ENCODE measurements at regions not wholly inside any gene's neighbourhood (a gene's known extent, or its start where the extent isn't known, plus 50 kb on each side); places are given as distances from the start of the nearest gene placed in this dataset.
"Not testable (repeated sequence)": the region's sequence is repeated elsewhere in the genome, so short reads cannot be mapped to it uniquely, and the experiment has no call there.

GRCh38 chr3:110521019-110521418 is 550.6 kb upstream of the NECTIN3 start:
- Mint-ChIP-seq H3K9me3 (peaks cover 0 to 4% (median 0%) of the 10 kb centered on the region in 3 donors), H3K27me3 (peaks cover 6 to 8% of the 10 kb centered on the region in 2 donors), H3K4me1 (no peaks in the 10 kb centered on the region), H3K27ac (no peak overlapping the region), H3K36me3 (no peaks in the 10 kb centered on the region), H3K4me3 (no peak overlapping the region)
- Histone ChIP-seq H3K27ac (ENCODE audit: low read length) (no peak overlapping the region), H3K4me3 (ENCODE audit: control insufficient read depth in 1 of 2, extremely low read depth in 1 of 2, low read length in 1 of 2) (no peak overlapping the region), H3K9me3 (no peaks in the 10 kb centered on the region), H3K36me3 (ENCODE audit: control insufficient read depth in 2 of 2, extremely low read depth in 1 of 2, insufficient read depth in 1 of 2, low read length in 1 of 2) (no peaks in the 10 kb centered on the region), H3K27me3 (replicated peaks in 1 of 2; ENCODE audit: control insufficient read depth in 2 of 2, extremely low read depth in 1 of 2, insufficient read depth in 2 of 2, low read length in 1 of 2) (peaks cover 0 to 2% of the 10 kb centered on the region in 2 experiments), H3K4me1 (ENCODE audit: control insufficient read depth in 1 of 2, extremely low read depth in 1 of 2, insufficient read depth in 2 of 2, low read length in 2 of 2) (no peaks in the 10 kb centered on the region)
- ChIA-PET POLR2A (no interaction called here), CTCF (no interaction called here)
- no CpG with 5 or more reads among the region's 2 CpGs for WGBS (ENCODE audit: insufficient coverage)
- ATAC-seq (replicated peaks in 1 of 4) (no peak), DNase-seq (no peak)

- ATAC-seq (replicated peaks in 1 of 4); H3K4me3 Mint-ChIP-seq; CTCF ChIA-PET: not testable (repeated sequence)
Observed at GRCh38 chr3:110525558-110526064, 546.0 kb upstream of the NECTIN3 start.

GRCh38 chr3:110526777-110527727 is 544.6 kb upstream of the NECTIN3 start:
- H3K27me3 Mint-ChIP-seq = peaks cover 0 to 20% of the 10 kb centered on the region in 2 donors

More at GRCh38 chr3:110525558-110526064, 546.0 kb upstream of the NECTIN3 start:
- H3K9me3 Mint-ChIP-seq; H3K36me3 Mint-ChIP-seq; H3K27me3 ChIP-seq (replicated peaks in 1 of 2; ENCODE audit: control insufficient read depth in 2 of 2, extremely low read depth in 1 of 2, insufficient read depth in 2 of 2, low read length in 1 of 2); POLR2A ChIA-PET; H3K4me1 Mint-ChIP-seq; H3K27ac ChIP-seq (ENCODE audit: low read length); DNase-seq; H3K36me3 ChIP-seq (ENCODE audit: control insufficient read depth in 2 of 2, extremely low read depth in 1 of 2, insufficient read depth in 1 of 2, low read length in 1 of 2); H3K4me1 ChIP-seq (ENCODE audit: control insufficient read depth in 1 of 2, extremely low read depth in 1 of 2, insufficient read depth in 2 of 2, low read length in 2 of 2); H3K4me3 ChIP-seq (ENCODE audit: control insufficient read depth in 1 of 2, extremely low read depth in 1 of 2, low read length in 1 of 2); H3K9me3 ChIP-seq; H3K27ac Mint-ChIP-seq: not testable (repeated sequence)
- peaks cover 0 to 20% of the 10 kb centered on the region in 2 donors for H3K27me3 Mint-ChIP-seq
- WGBS (ENCODE audit: insufficient coverage) = 59% methylated on average over 2 of the region's 6 CpGs

GRCh38 chr3:110528305-110529121 is 543.1 kb upstream of the NECTIN3 start:
- CTCF ChIA-PET = no interaction called here
- H3K36me3 Mint-ChIP-seq = no peaks in the 10 kb centered on the region

More at GRCh38 chr3:110526777-110527727, 544.6 kb upstream of the NECTIN3 start:
- ChIA-PET POLR2A (no interaction called here), CTCF (interaction anchor here in 1 of 2 donors (0.6 kb wide), 1 partner anchor 690 kb away, joined by 3 read pairs; no protein-coding TSS in a partner anchor)
- Histone ChIP-seq H3K4me3 (ENCODE audit: control insufficient read depth in 1 of 2, extremely low read depth in 1 of 2, low read length in 1 of 2) (no peak overlapping the region), H3K4me1 (ENCODE audit: control insufficient read depth in 1 of 2, extremely low read depth in 1 of 2, insufficient read depth in 2 of 2, low read length in 2 of 2) (no peaks in the 10 kb centered on the region), H3K27me3 (replicated peaks in 1 of 2; ENCODE audit: control insufficient read depth in 2 of 2, extremely low read depth in 1 of 2, insufficient read depth in 2 of 2, low read length in 1 of 2) (peaks cover 0 to 2% of the 10 kb centered on the region in 2 experiments), H3K36me3 (ENCODE audit: control insufficient read depth in 2 of 2, extremely low read depth in 1 of 2, insufficient read depth in 1 of 2, low read length in 1 of 2) (no peaks in the 10 kb centered on the region), H3K9me3 (no peaks in the 10 kb centered on the region), H3K27ac (ENCODE audit: low read length) (no peak overlapping the region)
- Mint-ChIP-seq H3K36me3 (no peaks in the 10 kb centered on the region), H3K4me1 (no peaks in the 10 kb centered on the region), H3K4me3 (no peak overlapping the region), H3K27ac (no peak overlapping the region), H3K9me3 (no peaks in the 10 kb centered on the region)
- DNase-seq (no peak), ATAC-seq (replicated peaks in 1 of 4) (no peak)
- WGBS (ENCODE audit: insufficient coverage) = no CpG with 5 or more reads among the region's 3 CpGs

GRCh38 chr3:110530902-110531301 is 540.7 kb upstream of the NECTIN3 start:
- Histone ChIP-seq H3K4me1 (ENCODE audit: control insufficient read depth in 1 of 2, extremely low read depth in 1 of 2, insufficient read depth in 2 of 2, low read length in 2 of 2) (no peaks in the 10 kb centered on the region), H3K4me3 (ENCODE audit: control insufficient read depth in 1 of 2, extremely low read depth in 1 of 2, low read length in 1 of 2) (no peak overlapping the region), H3K9me3 (no peaks in the 10 kb centered on the region), H3K27me3 (replicated peaks in 1 of 2; ENCODE audit: control insufficient read depth in 2 of 2, extremely low read depth in 1 of 2, insufficient read depth in 2 of 2, low read length in 1 of 2) (no peaks in the 10 kb centered on the region), H3K36me3 (ENCODE audit: control insufficient read depth in 2 of 2, extremely low read depth in 1 of 2, insufficient read depth in 1 of 2, low read length in 1 of 2) (no peaks in the 10 kb centered on the region), H3K27ac (ENCODE audit: low read length) (no peak overlapping the region)
- WGBS (ENCODE audit: insufficient coverage) = 82% methylated on average over 1 of the region's 2 CpGs
- ATAC-seq (replicated peaks in 1 of 4) (no peak), DNase-seq (no peak)
- Mint-ChIP-seq H3K36me3 (no peaks in the 10 kb centered on the region), H3K27ac (no peak overlapping the region), H3K4me1 (no peaks in the 10 kb centered on the region), H3K9me3 (no peaks in the 10 kb centered on the region), H3K4me3 (no peak overlapping the region), H3K27me3 (peaks cover 1 to 15% of the 10 kb centered on the region in 2 donors)
- ChIA-PET POLR2A (no interaction called here), CTCF (no interaction called here)

More at GRCh38 chr3:110528305-110529121, 543.1 kb upstream of the NECTIN3 start:
- no peaks in the 10 kb centered on the region for H3K4me1 ChIP-seq (ENCODE audit: control insufficient read depth in 1 of 2, extremely low read depth in 1 of 2, insufficient read depth in 2 of 2, low read length in 2 of 2)
- Mint-ChIP-seq H3K4me3 (no peak overlapping the region), H3K4me1 (no peaks in the 10 kb centered on the region), H3K9me3 (no peaks in the 10 kb centered on the region), H3K27me3 (peaks cover 0 to 20% of the 10 kb centered on the region in 2 donors), H3K27ac (no peak overlapping the region)
- POLR2A ChIA-PET = no interaction called here
- H3K36me3 ChIP-seq (ENCODE audit: control insufficient read depth in 2 of 2, extremely low read depth in 1 of 2, insufficient read depth in 1 of 2, low read length in 1 of 2) = no peaks in the 10 kb centered on the region
- WGBS (ENCODE audit: insufficient coverage) = no CpG with 5 or more reads among the region's 4 CpGs
- DNase-seq (no peak), ATAC-seq (replicated peaks in 1 of 4) (no peak)
- H3K9me3 ChIP-seq = no peaks in the 10 kb centered on the region
- no peak overlapping the region for H3K27ac ChIP-seq (ENCODE audit: low read length)
- no peak overlapping the region for H3K4me3 ChIP-seq (ENCODE audit: control insufficient read depth in 1 of 2, extremely low read depth in 1 of 2, low read length in 1 of 2)
- H3K27me3 ChIP-seq (replicated peaks in 1 of 2; ENCODE audit: control insufficient read depth in 2 of 2, extremely low read depth in 1 of 2, insufficient read depth in 2 of 2, low read length in 1 of 2) = peaks cover 0 to 2% of the 10 kb centered on the region in 2 experiments

- Histone ChIP-seq H3K4me3 (ENCODE audit: control insufficient read depth in 1 of 2, extremely low read depth in 1 of 2, low read length in 1 of 2) (no peak overlapping the region), H3K9me3 (no peaks in the 10 kb centered on the region), H3K4me1 (ENCODE audit: control insufficient read depth in 1 of 2, extremely low read depth in 1 of 2, insufficient read depth in 2 of 2, low read length in 2 of 2) (no peaks in the 10 kb centered on the region), H3K27me3 (replicated peaks in 1 of 2; ENCODE audit: control insufficient read depth in 2 of 2, extremely low read depth in 1 of 2, insufficient read depth in 2 of 2, low read length in 1 of 2) (no peaks in the 10 kb centered on the region), H3K36me3 (ENCODE audit: control insufficient read depth in 2 of 2, extremely low read depth in 1 of 2, insufficient read depth in 1 of 2, low read length in 1 of 2) (no peaks in the 10 kb centered on the region), H3K27ac (ENCODE audit: low read length) (no peak overlapping the region)
- peaks cover 1 to 7% of the 10 kb centered on the region in 2 donors for H3K27me3 Mint-ChIP-seq
- H3K4me1 Mint-ChIP-seq = no peaks in the 10 kb centered on the region
- H3K9me3 Mint-ChIP-seq = no peaks in the 10 kb centered on the region
- ATAC-seq (replicated peaks in 1 of 4) (no peak), DNase-seq (no peak)
- ChIA-PET CTCF (no interaction called here), POLR2A (no interaction called here)
- H3K27ac Mint-ChIP-seq = no peak overlapping the region
- no peak overlapping the region for H3K4me3 Mint-ChIP-seq
- H3K36me3 Mint-ChIP-seq = no peaks in the 10 kb centered on the region
Observed at GRCh38 chr3:110533089-110533488, 538.5 kb upstream of the NECTIN3 start.
